Suprapubic skin (tissue), 3 donors: ENCODE measurements at regions not wholly inside any gene's neighbourhood (a gene's known extent, or its start where the extent isn't known, plus 50 kb on each side); places are given as distances from the start of the nearest gene placed in this dataset.

ENCODE experiments used
- CTCF ChIP-seq, 2 donors: fragments of 200-600 bp in 1 of 2; fragments of 450-650 bp in 1 of 2; sonication (generic) in 1 of 2; IDR thresholded peaks; one replicate each; pipeline ENCODE4 v1.5.1; 2016 to 2019; ENCODE audit warnings: antibody characterized with exemption in 2 of 2, mild to moderate bottlenecking in 1 of 2, moderate library complexity in 1 of 2
- EP300 ChIP-seq: sonication (generic); formaldehyde crosslinking; IDR thresholded peaks from one replicate; pipeline ENCODE4 v1.6.1; 2017; ENCODE audit warnings: antibody characterized with exemption

- TF ChIP-seq CTCF (IDR thresholded peaks at IDR 0.05): no peak
- no peak for TF ChIP-seq EP300
These were observed 116.0 kb downstream of the LIPG start for GRCh38 chr18:49677762-49678413.
